H1 (cell line): ENCODE measurements at regions not wholly inside any gene's neighbourhood (a gene's known extent, or its start where the extent isn't known, plus 50 kb on each side); places are given as distances from the start of the nearest gene placed in this dataset.
A peak's percentile ranks its signal among the peaks of the same experiment; 100 is the strongest.

Source experiments
- CTCF ChIA-PET: fragments of 300-600 bp; sonication (Branson Sonifier 250); formaldehyde crosslinking; loops from one replicate; lab custom pipeline; 2021; ENCODE audit not compliant: partially characterized antibody; lab: Charles Lee
- POLR2A ChIA-PET: fragments of 300-600 bp; sonication (Branson Sonifier 250); formaldehyde crosslinking; loops from one replicate; lab custom pipeline; 2021; ENCODE audit warnings: inconsistent platforms; ENCODE audit not compliant: partially characterized antibody; lab: Charles Lee
- DNase-seq, 2 experiments: peaks; one replicate each; pipeline versions ENCODE4 v3.0.0 to v3.0.0-alpha.2; 2010 to 2022; ENCODE audit warnings: low spot score in 2 of 2, low read depth in 1 of 2, mixed read lengths in 1 of 2
- FAIRE-seq: peaks from 2 replicates; lab custom pipeline; 2011; peaks lifted over from hg19 to GRCh38; lab: Jason Lieb, UNC
- H2AFZ ChIP-seq: 2 replicates; pipeline ENCODE4 v1.8.1; 2012; ENCODE audit warnings: low read length, inconsistent platforms
- H2AK5ac ChIP-seq: 2 replicates; pipeline ENCODE4 v1.6.1; 2013; ENCODE audit warnings: low read depth, low read length
- H2BK120ac ChIP-seq: replicated peaks from 2 replicates; pipeline ENCODE3; 2013; ENCODE audit warnings: low read depth, low read length, inconsistent platforms
- H2BK12ac ChIP-seq: 2 replicates; pipeline ENCODE4 v1.6.1; 2013; ENCODE audit warnings: low read depth, low read length
- H2BK15ac ChIP-seq: 2 replicates; pipeline ENCODE4 v1.6.1; 2013; ENCODE audit warnings: low read length
- H2BK20ac ChIP-seq: 2 replicates; pipeline ENCODE4 v1.6.1; 2013; ENCODE audit warnings: low read length
- H2BK5ac ChIP-seq: 2 replicates; pipeline ENCODE4 v1.6.1; 2013; ENCODE audit warnings: low read depth, low read length
- H3K14ac ChIP-seq: 2 replicates; pipeline ENCODE4 v1.6.1; 2013; ENCODE audit warnings: inconsistent platforms; ENCODE audit not compliant: insufficient read length
- H3K18ac ChIP-seq: 2 replicates; pipeline ENCODE4 v1.6.1; 2013; ENCODE audit warnings: low read length; ENCODE audit errors: extremely low read depth
- H3K23ac ChIP-seq: 2 replicates; pipeline ENCODE4 v1.6.1; 2013; ENCODE audit warnings: inconsistent platforms; ENCODE audit not compliant: insufficient read length
- H3K23me2 ChIP-seq: 2 replicates; pipeline ENCODE4 v1.6.1; 2013; ENCODE audit warnings: low read depth, low read length
- H3K27ac ChIP-seq: 2 replicates; pipeline ENCODE4 v1.6.1; 2011; ENCODE audit warnings: low read depth, low read length, inconsistent platforms
- H3K27me3 ChIP-seq, 4 experiments: replicated peaks in 1 of 4; 1 replicate in 1 of 4; 2 replicates in 3 of 4; pipeline versions ENCODE4 v1.6.1 to v1.8.1; 2011 to 2013; ENCODE audit warnings: low read length in 3 of 4, mild to moderate bottlenecking in 3 of 4, inconsistent platforms in 2 of 4, mixed read lengths in 2 of 4, moderate library complexity in 1 of 4; ENCODE audit not compliant: control insufficient read depth in 3 of 4, insufficient read depth in 3 of 4; ENCODE audit errors: extremely low read depth in 1 of 4
- H3K36me3 ChIP-seq, 4 experiments: 2 replicates each; pipeline versions ENCODE4 v1.6.1 to v1.8.1; 2011 to 2013; ENCODE audit warnings: mild to moderate bottlenecking in 4 of 4, low read length in 3 of 4, moderate library complexity in 2 of 4, control low read depth in 1 of 4, inconsistent platforms in 1 of 4; ENCODE audit not compliant: insufficient read depth in 4 of 4, control insufficient read depth in 2 of 4
- H3K4ac ChIP-seq: replicated peaks from 2 replicates; pipeline ENCODE3; 2013; ENCODE audit warnings: low read length, low read depth, mixed read lengths, inconsistent platforms; ENCODE audit not compliant: insufficient read length
- H3K4me1 ChIP-seq, 4 experiments: replicated peaks in 1 of 4; 1 replicate in 1 of 4; 2 replicates in 3 of 4; pipeline versions ENCODE4 v1.6.1 to v1.8.1; 2011 to 2013; ENCODE audit warnings: low read length in 3 of 4, inconsistent platforms in 2 of 4, mixed read lengths in 1 of 4; ENCODE audit not compliant: insufficient read depth in 4 of 4, control insufficient read depth in 3 of 4
- H3K4me2 ChIP-seq, 2 experiments: 2 replicates each; pipeline versions ENCODE4 v1.6.1 to v1.8.1; 2011 to 2013; ENCODE audit warnings: low read depth in 2 of 2, low read length in 2 of 2, control low read depth in 1 of 2, inconsistent platforms in 1 of 2, mild to moderate bottlenecking in 1 of 2; ENCODE audit not compliant: insufficient read depth in 1 of 2
- H3K4me3 ChIP-seq, 4 experiments: fragments of 200-600, 300-600 bp in 1 of 4; sonication (generic), shearing (Covaris generic), sonication (Bioruptor Twin) in 1 of 4; 2 replicates each; pipeline versions ENCODE4 v1.5.1 to v1.8.1; 2011 to 2016; ENCODE audit warnings: low read length in 4 of 4, low read depth in 3 of 4, control low read depth in 2 of 4, inconsistent platforms in 2 of 4, mild to moderate bottlenecking in 2 of 4, mixed read lengths in 1 of 4, moderate library complexity in 1 of 4; ENCODE audit not compliant: insufficient read depth in 2 of 4; ENCODE audit errors: extremely low read depth in 1 of 4
- H3K56ac ChIP-seq: replicated peaks from 2 replicates; pipeline ENCODE3; 2013; ENCODE audit warnings: low read depth, mild to moderate bottlenecking, mixed read lengths, low read length, inconsistent platforms; ENCODE audit not compliant: insufficient read length
- H3K79me1 ChIP-seq: 2 replicates; pipeline ENCODE4 v1.6.1; 2013; ENCODE audit warnings: low read depth, low read length, control low read depth
- H3K79me2 ChIP-seq, 2 experiments: 2 replicates each; pipeline versions ENCODE4 v1.6.1 to v1.8.1; 2012 to 2013; ENCODE audit warnings: low read length in 2 of 2, mild to moderate bottlenecking in 2 of 2, inconsistent platforms in 1 of 2; ENCODE audit not compliant: insufficient read depth in 2 of 2, control insufficient read depth in 1 of 2
- H3K9ac ChIP-seq, 4 experiments: replicated peaks in 1 of 4; 1 replicate in 1 of 4; 2 replicates in 3 of 4; pipeline versions ENCODE4 v1.6.1 to v1.8.1; 2011 to 2013; ENCODE audit warnings: low read depth in 3 of 4, low read length in 3 of 4, control low read depth in 2 of 4, mild to moderate bottlenecking in 2 of 4, moderate library complexity in 2 of 4, inconsistent platforms in 1 of 4; ENCODE audit errors: extremely low read depth in 1 of 4
- H3K9me3 ChIP-seq, 2 experiments: 2 replicates each; pipeline versions ENCODE4 v1.6.1 to v1.8.1; 2012 to 2013; ENCODE audit warnings: mild to moderate bottlenecking in 2 of 2, moderate library complexity in 2 of 2, control low read depth in 1 of 2, inconsistent platforms in 1 of 2, low read depth in 1 of 2, low read length in 1 of 2, mixed read lengths in 1 of 2; ENCODE audit not compliant: insufficient read depth in 2 of 2
- H4K20me1 ChIP-seq, 2 experiments: replicated peaks in 1 of 2; 2 replicates each; pipeline versions ENCODE3 to v1.8.1; 2011 to 2013; ENCODE audit warnings: inconsistent platforms in 2 of 2, low read length in 2 of 2, mild to moderate bottlenecking in 1 of 2; ENCODE audit not compliant: insufficient read depth in 2 of 2, control insufficient read depth in 1 of 2
- H4K5ac ChIP-seq: 2 replicates; pipeline ENCODE4 v1.6.1; 2013; ENCODE audit warnings: low read length, low read depth, mixed read lengths, inconsistent platforms; ENCODE audit not compliant: insufficient read length
- H4K8ac ChIP-seq: 2 replicates; pipeline ENCODE4 v1.8.0; 2013; ENCODE audit warnings: mild to moderate bottlenecking, moderate library complexity, low read length, inconsistent platforms; ENCODE audit not compliant: insufficient read depth; ENCODE audit errors: extremely low read depth
- H4K91ac ChIP-seq: replicated peaks from 2 replicates; pipeline ENCODE3; 2013; ENCODE audit warnings: low read length, mixed read lengths, inconsistent platforms; ENCODE audit not compliant: insufficient read length
- CBX8 ChIP-seq: fragments of 300-800, 300-1000 bp; sonication (generic); IDR thresholded peaks from 2 replicates; pipeline ENCODE4 v1.7.1; 2016; ENCODE audit warnings: low read depth, low read length, borderline replicate concordance
- CEBPB ChIP-seq: IDR thresholded peaks from 2 replicates; pipeline ENCODE4 v1.6.1; 2012; ENCODE audit warnings: low read depth, low read length
- CHD2 ChIP-seq: IDR thresholded peaks from 2 replicates; pipeline ENCODE4 v1.6.1; 2012; ENCODE audit warnings: low read length, improper control_type of control experiment
- CREB1 ChIP-seq: IDR thresholded peaks from 2 replicates; pipeline ENCODE4 v1.6.1; 2012; ENCODE audit warnings: inconsistent platforms
- CTCF ChIP-seq, 3 experiments: IDR thresholded peaks; 1 replicate in 2 of 3; 2 replicates in 1 of 3; pipeline versions ENCODE4 v1.5.1 to v1.6.1; 2011; ENCODE audit warnings: low read length in 3 of 3, mild to moderate bottlenecking in 3 of 3, inconsistent platforms in 2 of 3, low read depth in 1 of 3, moderate library complexity in 1 of 3; ENCODE audit not compliant: insufficient read depth in 1 of 3; ENCODE audit errors: control extremely low read depth in 1 of 3
- EZH2 ChIP-seq: fragments of 200-600 bp; sonication (generic); IDR thresholded peaks from 2 replicates; pipeline ENCODE4 v1.7.1; 2012; ENCODE audit warnings: low read depth, mild to moderate bottlenecking, moderate library complexity, low read length, inconsistent platforms; ENCODE audit not compliant: severe bottlenecking
- GABPA ChIP-seq: IDR thresholded peaks from 2 replicates; pipeline ENCODE4 v1.6.1; 2011; ENCODE audit warnings: mild to moderate bottlenecking, low read length, moderate library complexity, borderline replicate concordance; ENCODE audit not compliant: insufficient read depth
- KDM1A ChIP-seq: fragments of 200-600, 300-600 bp; sonication (generic); IDR thresholded peaks from 2 replicates; pipeline ENCODE4 v1.7.1; 2016; ENCODE audit warnings: mild to moderate bottlenecking, low read length, borderline replicate concordance
- RAD21 ChIP-seq, 2 experiments: IDR thresholded peaks in 1 of 2; conservative IDR thresholded peaks in 1 of 2; 2 replicates each; pipeline ENCODE4 v1.6.1; 2011; ENCODE audit warnings: low read depth in 2 of 2, low read length in 2 of 2, improper control_type of control experiment in 1 of 2, inconsistent platforms in 1 of 2, mild to moderate bottlenecking in 1 of 2, moderate library complexity in 1 of 2
- SP1 ChIP-seq: IDR thresholded peaks from 2 replicates; pipeline ENCODE4 v1.6.1; 2011; ENCODE audit warnings: low read depth, low read length
- TCF12 ChIP-seq: IDR thresholded peaks from 2 replicates; pipeline ENCODE4 v1.6.1; 2011; ENCODE audit warnings: low read depth, mild to moderate bottlenecking, low read length
- WGBS, 2 experiments: shearing (Covaris generic) in 1 of 2; methylation state at CpG; one replicate each; pipeline versions ENCODE4 v1.1.6 to v1.1.7; 2013 to 2015; ENCODE audit warnings: low lambda C conversion rate in 2 of 2, mixed read lengths in 2 of 2, inconsistent platforms in 1 of 2, low coverage in 1 of 2, missing lambda C conversion rate in 1 of 2; ENCODE audit not compliant: insufficient replicate concordance in 2 of 2, insufficient coverage in 1 of 2, insufficient read length in 1 of 2; ENCODE audit errors: extremely low coverage in 1 of 2, missing lambda C conversion rate in 1 of 2; 5-methylcytosine and 5-hydroxymethylcytosine counted together

GRCh38 chr4:17324386-17324830 lies 187.5 kb downstream of the QDPR start:
- Histone ChIP-seq H3K56ac (no peak overlapping the region), H2BK15ac (no peak overlapping the region), H2AK5ac (no peak overlapping the region), H4K8ac (no peak overlapping the region), H3K18ac (no peak overlapping the region), H3K36me3 (no peaks in the 10 kb centered on the region), H2BK5ac (0 out of 2 replicates have a peak overlapping the region, but pooled peaks have one; percentile 40), H3K27me3 (0 out of 7 replicates have a peak, but pooled peaks cover 0 to 3% (median 0%) of the 10 kb centered on the region in 4 experiments), H2AFZ (0 out of 2 replicates have a peak overlapping the region, but pooled peaks have one; percentile 24), H2BK12ac (no peak overlapping the region), H4K91ac (peak overlapping the region; percentile 32), H3K79me2 (no peaks in the 10 kb centered on the region), H3K4ac (no peak overlapping the region), H3K4me1 (peaks cover 0 to 7% (median 3%) of the 10 kb centered on the region in 4 experiments; a peak in 1 of 7 replicates), H3K9me3 (no peaks in the 10 kb centered on the region), H2BK120ac (peak overlapping the region; percentile 19), H3K27ac (no peak overlapping the region), H3K9ac (no peak overlapping the region), H3K4me3 (no peak overlapping the region), H3K4me2 (no peak overlapping the region), H2BK20ac (peak overlapping the region; percentile 83; the same call in 1 of the 2 replicates), H3K79me1 (no peaks in the 10 kb centered on the region), H3K23me2 (no peaks in the 10 kb centered on the region), H4K5ac (no peak overlapping the region), H3K23ac (no peak overlapping the region), H4K20me1 (no peaks in the 10 kb centered on the region), H3K14ac (no peak overlapping the region)
- ChIA-PET CTCF (interaction anchor here (0.5 to 3.7 kb wide), 56 partner anchors 9 to 908 kb away, joined by 3 to 27 read pairs (median 4); partner anchors contain the start of gene LDB2), POLR2A (no interaction called here)
- 29% methylated on average over 11 of the region's 11 CpGs; no CpG with 5 or more reads in 1 of the 2 experiments for WGBS, 2 experiments
- peak in 1 of 2 experiments; percentile 72 for DNase-seq
- peak; percentile 84 for FAIRE-seq
- TF ChIP-seq CHD2 (no peak), TCF12 (no peak), CBX8 (no peak), KDM1A (no peak), GABPA (no peak), SP1 (no peak), EZH2 (no peak), CREB1 (no peak), RAD21 (IDR thresholded peaks at IDR 0.05 in 1 of 2, conservative IDR thresholded peaks at IDR 0.05 in 1 of 2; ENCODE audit: low read depth in 2 of 2, low read length in 2 of 2) (peak; percentile 91), CEBPB (no peak), CTCF (IDR thresholded peaks at IDR 0.05; ENCODE audit: control extremely low read depth in 1 of 3, insufficient read depth in 1 of 3, low read depth in 1 of 3, low read length in 3 of 3) (peak in 2 of 3 experiments; percentile 46 to 67; a peak in 3 of 4 replicates)
